Keratinocyte (primary cell): ENCODE measurements at regions not wholly inside any gene's neighbourhood (a gene's known extent, or its start where the extent isn't known, plus 50 kb on each side); places are given as distances from the start of the nearest gene placed in this dataset.

Source experiments
- DNase-seq: peaks from one replicate; pipeline ENCODE4 v3.0.0-alpha.2; 2011; ENCODE audit warnings: low read depth, missing footprints, low spot score
- FAIRE-seq: peaks from 2 replicates; lab custom pipeline; 2011; peaks lifted over from hg19 to GRCh38; lab: Jason Lieb, UNC
- H2AFZ ChIP-seq: 2 replicates; pipeline ENCODE4 v1.6.0; 2012; ENCODE audit warnings: low read length, control low read depth, inconsistent platforms; ENCODE audit not compliant: control insufficient read depth
- H3K27ac ChIP-seq: 2 replicates; pipeline ENCODE4 v1.5.1; 2011; ENCODE audit warnings: low read length; ENCODE audit not compliant: control insufficient read depth, insufficient read depth
- H3K27me3 ChIP-seq: 3 replicates; pipeline ENCODE4 v1.6.0; 2011; ENCODE audit warnings: low read length; ENCODE audit not compliant: control insufficient read depth, insufficient read depth; ENCODE audit errors: extremely low read depth
- H3K36me3 ChIP-seq, 2 experiments: 2 replicates in 1 of 2; 3 replicates in 1 of 2; pipeline ENCODE4 v1.5.1; 2011; ENCODE audit warnings: low read length in 2 of 2, mild to moderate bottlenecking in 1 of 2; ENCODE audit not compliant: control insufficient read depth in 2 of 2, insufficient read depth in 2 of 2; ENCODE audit errors: extremely low read depth in 1 of 2
- H3K4me1 ChIP-seq: 3 replicates; pipeline ENCODE4 v1.5.1; 2011; ENCODE audit warnings: low read length; ENCODE audit not compliant: control insufficient read depth, insufficient read depth; ENCODE audit errors: extremely low read depth
- H3K4me2 ChIP-seq: 3 replicates; pipeline ENCODE4 v1.6.0; 2011; ENCODE audit warnings: low read depth, low read length; ENCODE audit not compliant: control insufficient read depth, insufficient read depth; ENCODE audit errors: extremely low read depth
- H3K4me3 ChIP-seq, 3 experiments: fragments of 200-600 bp in 1 of 3; sonication (generic) in 1 of 3; 2 replicates in 2 of 3; 3 replicates in 1 of 3; pipeline ENCODE4 v1.5.1; 2011 to 2016; ENCODE audit warnings: low read length in 3 of 3, mild to moderate bottlenecking in 3 of 3, control low read depth in 2 of 3, inconsistent platforms in 1 of 3, low read depth in 1 of 3, mixed read lengths in 1 of 3, mixed run types in 1 of 3, moderate library complexity in 1 of 3; ENCODE audit not compliant: control insufficient read depth in 2 of 3, insufficient read depth in 2 of 3; ENCODE audit errors: extremely low read depth in 1 of 3
- H3K79me2 ChIP-seq: 2 replicates; pipeline ENCODE4 v1.6.0; 2012; ENCODE audit warnings: low read length; ENCODE audit not compliant: control insufficient read depth, insufficient read depth
- H3K9ac ChIP-seq: 3 replicates; pipeline ENCODE4 v1.6.0; 2011; ENCODE audit warnings: low read length; ENCODE audit not compliant: control insufficient read depth, insufficient read depth; ENCODE audit errors: extremely low read depth
- H3K9me1 ChIP-seq: 3 replicates; pipeline ENCODE4 v1.6.0; 2011; ENCODE audit warnings: low read length; ENCODE audit not compliant: control insufficient read depth, insufficient read depth; ENCODE audit errors: extremely low read depth
- H3K9me3 ChIP-seq: 2 replicates; pipeline ENCODE4 v1.5.1; 2012; ENCODE audit warnings: low read depth, low read length; ENCODE audit not compliant: control insufficient read depth
- H4K20me1 ChIP-seq: 3 replicates; pipeline ENCODE4 v1.6.0; 2011; ENCODE audit warnings: low read length; ENCODE audit not compliant: control insufficient read depth, insufficient read depth; ENCODE audit errors: extremely low read depth
- EZH2 ChIP-seq: IDR thresholded peaks from one replicate; pipeline ENCODE4 v1.6.1; 2012; ENCODE audit warnings: inconsistent platforms, mild to moderate bottlenecking, low read length, moderate library complexity
- dilution Hi-C: fragments of 300-500 bp; cut with MboI; formaldehyde crosslinking; loops from one replicate; pipeline ENCODE4 v1.7.0; 2020; ENCODE audit warnings: low sequenced_read_pairs; ENCODE audit not compliant: extremely low pct_ligation_motif_present
- TF ChIP-seq, protein P1 (sequence below), 3 experiments: IDR thresholded peaks in 1 of 3; conservative IDR thresholded peaks in 1 of 3; optimal IDR thresholded peaks in 1 of 3; 2 replicates in 2 of 3; 3 replicates in 1 of 3; pipeline versions ENCODE3 to v1.5.1; 2011; ENCODE audit warnings: low read length in 3 of 3, mild to moderate bottlenecking in 3 of 3, moderate library complexity in 2 of 3, control low read depth in 1 of 3, inconsistent platforms in 1 of 3; ENCODE audit not compliant: insufficient read depth in 2 of 3; ENCODE audit errors: extremely low read depth in 1 of 3

GRCh38 chr3:67118635-67119034 is 120.5 kb downstream of the KBTBD8 start:
- no peak overlapping the region for H2AFZ ChIP-seq
- FAIRE-seq: no peak

DNA sequence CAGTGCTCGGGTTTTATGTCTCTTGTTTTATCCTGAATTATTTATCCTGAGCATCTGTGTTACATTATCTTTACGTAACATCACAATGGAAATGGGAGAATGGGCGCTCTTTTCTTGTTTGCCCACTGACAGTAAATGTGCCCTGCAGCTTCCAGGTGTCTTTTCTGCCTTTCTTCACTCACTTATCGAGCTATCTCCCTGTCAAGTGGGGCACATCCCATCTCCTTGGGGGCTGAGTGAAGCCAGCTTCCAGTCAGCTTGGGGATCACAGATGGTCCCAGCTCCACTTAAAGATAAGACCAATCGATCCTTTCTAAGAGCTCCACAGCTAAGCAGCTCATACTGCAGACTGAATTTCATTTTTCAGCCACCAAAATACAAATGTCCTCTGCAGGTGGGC is 125.8 kb downstream of the KBTBD8 start:
- H3K36me3 ChIP-seq: no peaks in the 10 kb centered on the region
- no peak overlapping the region for H3K9ac ChIP-seq
- no peaks in the 10 kb centered on the region for H3K9me3 ChIP-seq
- FAIRE-seq (no peak), DNase-seq (no peak)
- no peak for TF ChIP-seq EZH2
- TF ChIP-seq, protein P1, sequence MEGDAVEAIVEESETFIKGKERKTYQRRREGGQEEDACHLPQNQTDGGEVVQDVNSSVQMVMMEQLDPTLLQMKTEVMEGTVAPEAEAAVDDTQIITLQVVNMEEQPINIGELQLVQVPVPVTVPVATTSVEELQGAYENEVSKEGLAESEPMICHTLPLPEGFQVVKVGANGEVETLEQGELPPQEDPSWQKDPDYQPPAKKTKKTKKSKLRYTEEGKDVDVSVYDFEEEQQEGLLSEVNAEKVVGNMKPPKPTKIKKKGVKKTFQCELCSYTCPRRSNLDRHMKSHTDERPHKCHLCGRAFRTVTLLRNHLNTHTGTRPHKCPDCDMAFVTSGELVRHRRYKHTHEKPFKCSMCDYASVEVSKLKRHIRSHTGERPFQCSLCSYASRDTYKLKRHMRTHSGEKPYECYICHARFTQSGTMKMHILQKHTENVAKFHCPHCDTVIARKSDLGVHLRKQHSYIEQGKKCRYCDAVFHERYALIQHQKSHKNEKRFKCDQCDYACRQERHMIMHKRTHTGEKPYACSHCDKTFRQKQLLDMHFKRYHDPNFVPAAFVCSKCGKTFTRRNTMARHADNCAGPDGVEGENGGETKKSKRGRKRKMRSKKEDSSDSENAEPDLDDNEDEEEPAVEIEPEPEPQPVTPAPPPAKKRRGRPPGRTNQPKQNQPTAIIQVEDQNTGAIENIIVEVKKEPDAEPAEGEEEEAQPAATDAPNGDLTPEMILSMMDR (optimal IDR thresholded peaks at IDR 0.05 in 1 of 3, IDR thresholded peaks at IDR 0.05 in 1 of 3, conservative IDR thresholded peaks at IDR 0.05 in 1 of 3; ENCODE audit: extremely low read depth in 1 of 3, insufficient read depth in 2 of 3, low read length in 3 of 3): no peak
- no peak overlapping the region for H3K27ac ChIP-seq
- H3K4me2 ChIP-seq: no peak overlapping the region
- no peak overlapping the region for H2AFZ ChIP-seq
- H3K79me2 ChIP-seq: no peaks in the 10 kb centered on the region
- dilution Hi-C loops: no loop called here
- H3K27me3 ChIP-seq: no peaks in the 10 kb centered on the region
- H3K4me1 ChIP-seq: no peaks in the 10 kb centered on the region
- no peaks in the 10 kb centered on the region for H4K20me1 ChIP-seq
- H3K4me3 ChIP-seq: no peak overlapping the region
- no peaks in the 10 kb centered on the region for H3K9me1 ChIP-seq

More at GRCh38 chr3:67118635-67119034, 120.5 kb downstream of the KBTBD8 start:
- no peaks in the 10 kb centered on the region for H3K27me3 ChIP-seq
- no peaks in the 10 kb centered on the region for H3K79me2 ChIP-seq
- no peaks in the 10 kb centered on the region for H4K20me1 ChIP-seq
- TF ChIP-seq, protein P1 (optimal IDR thresholded peaks at IDR 0.05 in 1 of 3, IDR thresholded peaks at IDR 0.05 in 1 of 3, conservative IDR thresholded peaks at IDR 0.05 in 1 of 3; ENCODE audit: extremely low read depth in 1 of 3, insufficient read depth in 2 of 3, low read length in 3 of 3): no peak
- no peak for TF ChIP-seq EZH2
- dilution Hi-C loops: no loop called here
- H3K9me3 ChIP-seq: no peaks in the 10 kb centered on the region
- no peak overlapping the region for H3K4me3 ChIP-seq
- H3K27ac ChIP-seq: no peak overlapping the region
- H3K9me1 ChIP-seq: no peaks in the 10 kb centered on the region
- no peaks in the 10 kb centered on the region for H3K4me1 ChIP-seq
- no peaks in the 10 kb centered on the region for H3K36me3 ChIP-seq
- DNase-seq: no peak
- H3K4me2 ChIP-seq: no peak overlapping the region
- no peak overlapping the region for H3K9ac ChIP-seq
